SK-MEL-5 (cell line): ENCODE measurements at regions not wholly inside any gene's neighbourhood (a gene's known extent, or its start where the extent isn't known, plus 50 kb on each side); places are given as distances from the start of the nearest gene placed in this dataset.

Experiments used
- DNase-seq: peaks from one replicate; pipeline ENCODE4 v3.0.0-alpha.2; 2016; ENCODE audit warnings: low read depth, low spot score
- in situ Hi-C: cut with HindIII; loops from 2 replicates; pipeline ENCODE4 v1.10.0; 2016; ENCODE audit warnings: low sequenced_read_pairs, high pct_unique_total_duplicates, low pct_unique_long_range_greater_than_20kb

GRCh38 chr12:115337693-115338543, 653.9 kb upstream of the TBX3 start:
- in situ Hi-C loops = no loop called here
- DNase-seq = peak; percentile 49

DNA sequence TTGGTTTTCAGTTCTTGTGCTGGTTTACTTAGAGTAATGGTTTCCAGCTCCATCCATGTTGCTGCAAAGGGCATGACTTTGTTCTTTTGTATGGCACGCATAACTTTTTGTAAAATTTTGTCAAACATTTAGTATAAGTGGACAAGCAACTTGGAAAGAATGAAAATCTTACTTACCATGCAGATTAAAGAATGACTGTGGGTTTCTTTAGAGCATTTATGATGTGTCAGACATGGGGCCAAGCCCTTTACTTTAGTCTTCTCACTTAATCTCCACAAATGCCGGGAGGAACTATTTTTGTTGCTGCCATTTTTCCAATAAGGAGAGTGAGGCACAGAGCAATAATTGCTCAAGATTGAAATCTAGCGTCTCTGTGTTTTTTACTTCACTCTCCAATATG, 652.5 kb upstream of the TBX3 start:
- DNase-seq = no peak
- in situ Hi-C loops = no loop called here

GRCh38 chr12:115335594-115335993, 651.6 kb upstream of the TBX3 start:
- in situ Hi-C loops = no loop called here
- no peak for DNase-seq

DNA sequence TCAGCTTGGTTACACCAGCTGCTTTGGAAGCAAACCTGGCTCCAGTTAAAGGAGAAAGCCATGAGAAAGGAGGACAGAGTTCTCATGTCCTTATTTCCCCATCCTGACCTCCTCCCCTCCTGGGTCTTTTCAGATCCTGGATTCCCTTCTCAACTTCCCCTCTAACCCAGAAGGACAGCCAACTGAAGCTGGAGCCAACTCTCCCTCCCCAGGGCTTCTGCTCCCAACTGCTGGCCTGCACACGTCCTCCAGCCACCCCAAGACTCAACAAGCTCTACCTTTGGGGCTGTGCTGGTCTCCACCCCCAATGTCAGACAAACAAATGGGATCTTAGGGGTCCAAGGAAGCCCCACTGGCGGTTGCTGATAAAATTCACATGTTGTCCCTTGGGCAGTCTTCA, 651.1 kb upstream of the TBX3 start:
- in situ Hi-C loops = no loop called here

DNA sequence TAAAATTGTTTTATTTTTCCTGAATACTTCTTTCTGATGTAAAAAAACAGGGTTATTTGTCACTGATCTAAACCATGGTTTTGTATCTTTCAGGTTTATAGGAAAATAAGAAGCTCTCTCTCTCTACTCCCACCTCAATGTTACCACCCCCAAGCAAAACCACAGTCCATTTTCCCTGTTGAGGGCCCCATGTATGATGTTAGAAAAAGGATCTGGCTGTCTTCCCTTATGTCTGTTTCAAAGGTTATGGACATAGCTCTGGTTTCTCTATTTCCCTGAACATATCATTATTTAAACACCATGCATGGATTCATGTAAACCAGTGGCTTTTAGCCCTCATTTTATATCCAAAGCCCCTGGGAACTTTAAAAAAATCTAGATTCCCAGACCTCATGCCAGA, 649.0 kb upstream of the TBX3 start:
- no peak for DNase-seq
- in situ Hi-C loops = no loop called here

More for the DNA sequence above, 651.1 kb upstream of the TBX3 start:
- no peak for DNase-seq

GRCh38 chr12:115325858-115326257, 641.9 kb upstream of the TBX3 start:
- no peak for DNase-seq
- in situ Hi-C loops = no loop called here

- in situ Hi-C loops = no loop called here
- DNase-seq = no peak
These were observed 641.1 kb upstream of the TBX3 start for GRCh38 chr12:115324949-115325593.

DNA sequence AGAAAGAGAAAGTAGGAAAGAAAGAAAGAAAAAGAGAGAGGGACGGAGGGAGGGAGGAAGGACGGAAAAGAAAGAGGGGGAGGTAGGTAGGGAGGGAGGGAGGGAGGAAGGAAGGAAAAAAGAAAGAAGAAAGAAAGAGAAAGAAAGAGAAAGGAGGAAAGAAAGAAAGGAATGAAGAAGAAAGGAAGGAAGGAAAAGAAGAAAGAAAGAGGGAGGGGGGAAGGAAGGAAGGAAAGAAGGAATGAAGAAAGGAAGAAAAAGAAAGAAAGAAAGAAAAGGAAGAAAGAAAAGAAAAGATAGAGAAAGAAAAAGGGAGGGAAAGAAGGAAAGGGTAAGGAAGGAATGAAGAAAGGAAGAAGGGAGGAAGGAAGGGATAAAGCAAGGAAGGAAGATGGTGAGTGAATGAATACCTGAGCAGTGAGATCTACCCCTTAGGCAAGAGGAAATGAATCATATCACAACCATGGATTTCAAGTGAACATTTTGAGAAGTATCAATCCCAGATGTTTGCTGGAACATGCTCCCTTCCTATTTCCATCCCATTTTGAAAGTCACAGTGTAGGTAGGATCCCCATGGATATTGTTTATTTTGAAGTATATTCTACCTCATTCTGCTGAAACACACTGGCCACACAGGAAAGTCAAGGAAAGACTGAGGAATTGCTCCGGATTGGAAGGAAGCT, 639.4 kb upstream of the TBX3 start:
- DNase-seq = no peak

GRCh38 chr12:115322275-115322674, 638.3 kb upstream of the TBX3 start:
- no peak for DNase-seq
- in situ Hi-C loops = no loop called here

More for the DNA sequence above, 639.4 kb upstream of the TBX3 start:
- in situ Hi-C loops = no loop called here

DNA sequence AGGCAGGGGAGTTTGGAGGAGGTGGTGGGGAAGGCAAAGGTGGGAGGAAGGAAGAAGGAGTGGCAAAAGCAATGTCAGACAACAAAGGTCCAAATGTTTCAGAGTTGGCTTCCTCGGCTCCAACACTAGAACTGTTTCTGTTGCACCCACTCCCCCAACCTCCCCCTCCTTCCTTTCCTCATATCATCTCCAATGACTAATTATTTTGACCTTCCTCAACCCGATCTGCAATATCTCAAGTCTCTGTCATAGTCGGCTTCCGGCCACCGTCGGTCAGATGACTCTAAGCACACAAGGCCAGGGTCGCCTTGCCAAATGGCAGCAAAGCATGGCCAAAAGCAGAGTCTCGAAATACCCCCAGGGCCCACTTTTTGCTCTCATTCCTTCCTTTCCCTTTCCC, 637.0 kb upstream of the TBX3 start:
- no peak for DNase-seq
- in situ Hi-C loops = no loop called here

DNA sequence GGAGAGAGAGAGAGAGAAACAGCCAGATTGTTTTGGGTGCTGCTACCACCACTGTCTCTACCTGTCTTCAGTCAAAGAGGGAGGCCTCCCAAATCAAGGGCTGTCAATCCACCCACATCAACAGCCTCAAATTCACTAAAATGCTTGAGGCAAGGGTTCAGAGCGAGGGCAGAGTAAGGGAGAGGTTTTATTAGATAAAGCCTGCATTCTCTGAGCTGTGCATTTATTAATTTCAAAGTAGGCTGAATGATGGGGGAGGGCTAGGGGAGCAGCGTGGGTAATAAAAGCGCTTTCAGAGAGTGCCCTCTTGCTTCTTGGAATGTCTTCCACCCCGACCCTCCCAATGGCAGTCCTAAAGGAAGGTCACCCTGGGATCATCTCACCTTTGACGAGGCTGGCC, 636.5 kb upstream of the TBX3 start:
- DNase-seq = no peak

GRCh38 chr12:115319446-115320040, 635.6 kb upstream of the TBX3 start:
- no peak for DNase-seq
- in situ Hi-C loops = no loop called here

More for the DNA sequence above, 636.5 kb upstream of the TBX3 start:
- in situ Hi-C loops = no loop called here

DNA sequence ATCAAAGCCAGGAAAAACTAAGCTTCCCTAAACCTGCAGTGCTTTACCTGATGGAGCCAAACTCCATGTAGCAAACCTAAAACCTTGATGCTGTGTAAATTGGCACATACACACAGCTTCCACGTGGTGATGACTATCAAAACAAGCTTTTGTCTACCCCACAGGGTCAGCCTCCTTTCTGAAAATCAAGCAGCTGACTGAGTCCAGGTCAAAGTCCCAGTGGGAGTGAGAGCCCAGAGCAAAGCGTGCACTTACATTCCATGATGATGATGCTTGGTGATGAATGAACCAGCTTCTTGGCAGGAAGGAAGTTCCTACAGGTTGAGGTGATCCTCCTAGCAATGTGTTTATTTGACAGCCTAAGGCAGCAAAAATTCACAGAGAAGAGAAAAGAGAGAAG, 630.0 kb upstream of the TBX3 start:
- DNase-seq = no peak
- in situ Hi-C loops = no loop called here

DNA sequence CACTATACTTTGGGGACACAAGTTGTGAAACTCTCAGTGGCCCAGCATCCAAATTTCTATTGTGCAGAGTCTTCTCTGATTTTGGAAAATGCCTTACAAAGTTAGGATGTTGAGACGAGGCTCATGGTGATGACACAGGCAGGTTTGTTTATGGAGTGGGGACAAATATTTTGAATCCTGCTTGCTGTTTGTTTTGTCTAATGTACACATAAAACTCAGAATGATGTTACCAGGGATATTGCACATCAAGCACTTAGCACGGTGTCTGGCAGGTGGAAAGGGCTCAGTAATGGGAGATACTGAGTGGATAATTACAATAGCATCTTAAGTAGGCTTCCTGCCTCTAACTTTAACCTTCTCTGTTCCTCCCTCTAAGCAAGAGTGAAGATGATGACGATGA, 628.9 kb upstream of the TBX3 start:
- in situ Hi-C loops = no loop called here
- no peak for DNase-seq

GRCh38 chr12:115311875-115312274, 627.9 kb upstream of the TBX3 start:
- DNase-seq = no peak
- in situ Hi-C loops = no loop called here

DNA sequence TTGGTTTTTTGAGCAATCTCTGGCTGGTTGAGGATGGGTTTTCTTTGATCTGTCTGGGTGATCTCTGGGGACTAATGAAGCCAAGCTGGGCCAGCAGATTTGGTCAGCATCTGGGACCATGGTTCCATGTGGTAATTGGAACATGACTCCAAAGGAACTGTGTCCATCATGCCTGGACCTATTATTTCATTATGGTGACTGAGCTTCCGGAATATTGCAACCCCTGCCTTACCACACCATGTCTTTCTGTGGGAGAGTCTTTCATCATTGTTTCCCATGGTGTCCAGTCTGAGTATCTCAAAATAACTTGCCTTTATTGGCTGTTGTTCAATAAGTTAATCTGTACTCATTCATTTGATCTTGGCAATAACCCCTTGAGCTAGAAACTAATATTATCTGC, 624.9 kb upstream of the TBX3 start:
- in situ Hi-C loops = no loop called here

GRCh38 chr12:115306380-115306779, 622.4 kb upstream of the TBX3 start:
- DNase-seq = no peak
- in situ Hi-C loops = no loop called here

More for the DNA sequence above, 624.9 kb upstream of the TBX3 start:
- DNase-seq = no peak

- in situ Hi-C loops = no loop called here
- DNase-seq = no peak
These were observed 621.9 kb upstream of the TBX3 start for GRCh38 chr12:115305867-115306266.
